GM12874 (cell line): ENCODE measurements at regions not wholly inside any gene's neighbourhood (a gene's known extent, or its start where the extent isn't known, plus 50 kb on each side); places are given as distances from the start of the nearest gene placed in this dataset.

Experiments used
- CTCF ChIP-seq: IDR thresholded peaks from 2 replicates; pipeline ENCODE4 v1.5.1; 2011; ENCODE audit warnings: low read depth, mild to moderate bottlenecking, control low read depth, low read length, moderate library complexity; ENCODE audit not compliant: insufficient read depth

- TF ChIP-seq CTCF, result no peak
These were observed 632.9 kb downstream of the ZNF674 start for GRCh38 chrX:45912316-45912715.

DNA sequence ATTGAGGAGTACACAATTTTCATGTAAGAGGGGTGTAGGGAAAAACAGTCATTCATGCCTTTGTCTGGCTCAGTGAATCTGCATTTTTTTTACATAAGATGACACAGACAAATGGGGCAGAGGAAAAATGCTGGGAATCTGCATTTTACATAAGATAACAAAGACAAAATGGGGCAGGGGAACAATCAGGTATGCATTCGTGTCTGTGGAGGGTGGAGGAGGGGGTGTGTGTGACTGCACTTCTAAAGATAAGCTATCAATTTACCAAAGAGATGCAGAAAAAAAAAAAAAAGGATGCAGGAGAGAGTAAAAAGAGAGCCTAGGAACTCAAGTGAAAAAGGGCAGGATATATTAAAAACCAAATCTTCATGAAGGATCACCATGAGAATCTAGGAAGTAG, 637.4 kb downstream of the ZNF674 start:
- no peak for TF ChIP-seq CTCF

GRCh38 chrX:45903781-45904201, 641.4 kb downstream of the ZNF674 start:
- TF ChIP-seq CTCF, result no peak

DNA sequence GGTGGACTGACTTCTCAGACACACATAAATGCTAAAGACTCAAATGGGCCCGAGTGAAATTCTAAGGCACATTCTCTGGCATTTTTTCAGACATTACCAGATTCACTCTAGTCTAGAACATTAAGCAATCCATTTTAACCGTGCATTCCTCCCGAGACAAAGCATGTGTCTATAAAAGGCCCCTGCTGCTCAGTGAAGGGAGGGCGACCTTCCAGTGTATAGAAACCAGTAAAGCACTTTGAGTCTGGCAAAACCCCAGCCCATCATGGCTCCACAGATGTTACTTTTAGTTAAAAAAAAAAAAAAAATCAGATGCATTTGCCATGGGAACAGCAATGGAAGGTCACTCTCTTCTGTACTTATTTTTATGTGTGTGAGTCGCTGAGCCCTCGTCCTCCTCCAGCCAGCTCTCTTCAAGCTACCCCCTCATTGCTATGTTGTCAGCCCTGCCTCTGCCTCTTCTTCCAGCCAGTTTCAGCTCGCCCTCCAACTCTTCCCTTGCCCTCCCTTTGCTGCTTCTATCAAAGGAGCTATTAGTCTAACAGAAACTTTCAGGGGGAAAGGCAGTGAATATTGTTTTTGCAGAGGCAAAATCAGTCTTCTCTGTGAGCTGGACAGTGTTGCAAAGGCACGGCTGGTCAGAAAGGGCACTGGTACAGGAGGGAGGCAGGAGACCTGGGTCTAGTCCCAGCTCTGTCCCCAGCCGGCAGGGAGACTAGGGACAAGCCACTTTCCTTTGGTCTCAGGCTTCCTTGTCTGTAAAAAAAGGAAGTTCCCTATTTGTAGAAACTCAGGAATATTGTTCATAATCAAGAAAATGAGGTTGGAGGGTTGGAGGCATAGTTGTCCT, 644.2 kb downstream of the ZNF674 start:
- TF ChIP-seq CTCF, result no peak

- TF ChIP-seq CTCF, result no peak
These were observed 650.2 kb downstream of the ZNF674 start for GRCh38 chrX:45894864-45895645.

DNA sequence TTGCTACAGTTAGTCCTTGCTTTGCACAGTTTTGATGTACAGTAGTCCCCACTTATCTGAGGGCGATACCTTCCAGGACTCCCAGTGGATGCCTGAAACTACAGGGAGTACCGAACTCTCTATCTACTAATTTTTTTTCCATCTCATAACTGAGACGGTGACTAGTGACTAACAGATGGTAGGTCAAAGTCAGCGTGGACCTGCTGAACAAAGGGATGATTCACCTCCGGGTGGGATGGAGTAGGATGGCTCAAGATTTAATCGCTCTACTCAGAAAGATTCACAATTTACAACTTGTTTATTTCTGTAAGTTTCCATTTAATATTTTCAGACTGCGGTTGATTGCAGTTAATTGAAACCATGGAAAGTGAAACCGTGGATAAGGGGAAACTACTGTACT, 655.8 kb downstream of the ZNF674 start:
- no peak for TF ChIP-seq CTCF

DNA sequence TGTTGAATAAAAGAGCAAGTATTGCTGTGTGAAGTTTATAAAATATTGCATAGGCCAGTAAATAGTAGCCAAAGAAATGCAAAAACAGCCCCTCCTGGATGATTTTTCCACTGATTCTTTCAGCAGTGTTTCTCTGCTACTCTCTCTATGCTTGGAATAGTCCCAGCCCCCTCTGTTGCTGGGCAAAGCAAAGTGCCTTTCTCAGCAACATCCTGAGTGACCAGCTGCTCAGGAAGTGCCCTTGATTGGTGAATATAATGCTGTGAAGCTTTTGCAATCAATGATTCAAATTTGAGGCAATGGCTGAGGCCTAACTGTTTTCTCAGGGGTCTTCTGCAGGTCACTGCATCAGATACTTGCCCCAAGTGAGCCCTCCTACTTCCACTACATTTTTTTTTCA, 656.7 kb downstream of the ZNF674 start:
- TF ChIP-seq CTCF, result no peak
